HG02885 (cell line): ENCODE measurements at regions not wholly inside any gene's neighbourhood (a gene's known extent, or its start where the extent isn't known, plus 50 kb on each side); places are given as distances from the start of the nearest gene placed in this dataset.

Experiments used
- ATAC-seq: cut with Tn5 transposase; IDR thresholded peaks from one replicate; pipeline ENCODE4 v1.9.1; 2021; ENCODE audit warnings: mild to moderate bottlenecking; ENCODE audit not compliant: unreplicated experiment, poor library complexity

GRCh38 chr13:22144806-22145205, 473.9 kb downstream of the FGF9 start:
- ATAC-seq = no peak

- no peak for ATAC-seq
Observed at GRCh38 chr13:22148187-22148586, 477.3 kb downstream of the FGF9 start.

DNA sequence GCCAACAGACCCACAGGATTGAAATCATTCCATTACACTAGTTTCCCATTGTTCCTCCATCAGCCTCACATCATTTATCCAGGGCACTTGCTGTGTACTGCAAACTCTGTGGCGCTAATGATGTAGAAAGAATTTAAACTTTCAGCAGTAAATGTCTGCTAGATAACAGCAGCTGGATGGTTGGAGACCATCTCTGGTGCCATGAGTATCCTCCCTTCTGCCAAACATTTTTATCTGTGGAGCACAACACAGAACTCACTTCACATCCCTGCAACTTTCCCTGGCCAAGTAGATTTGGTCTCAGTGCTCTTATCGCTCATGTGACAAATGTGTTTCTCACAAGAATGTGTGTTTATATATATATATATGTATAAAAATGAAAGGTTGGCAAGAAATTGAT, 481.9 kb downstream of the FGF9 start:
- no peak for ATAC-seq

DNA sequence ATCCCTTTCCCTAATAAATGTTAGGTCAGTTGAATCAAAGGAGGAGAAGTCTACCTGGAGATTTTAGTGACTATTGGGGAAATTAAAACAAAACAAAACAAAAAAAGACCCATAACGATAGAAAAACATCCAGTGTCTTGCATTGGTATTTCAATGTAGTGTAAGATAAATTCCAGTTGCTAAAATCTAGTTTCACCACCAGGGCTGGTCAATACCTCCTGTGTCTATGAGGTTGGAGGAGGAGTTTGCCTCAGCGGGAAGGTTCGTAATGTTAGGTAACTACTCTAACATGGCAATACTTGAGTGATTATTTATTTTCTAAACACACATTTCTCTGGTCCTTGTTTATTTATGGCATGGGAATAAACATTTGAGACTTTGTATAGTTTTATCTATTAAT, 483.2 kb downstream of the FGF9 start:
- ATAC-seq = no peak

- peak; percentile 97 for ATAC-seq
Observed at GRCh38 chr13:22161871-22162270, 491.0 kb downstream of the FGF9 start.

DNA sequence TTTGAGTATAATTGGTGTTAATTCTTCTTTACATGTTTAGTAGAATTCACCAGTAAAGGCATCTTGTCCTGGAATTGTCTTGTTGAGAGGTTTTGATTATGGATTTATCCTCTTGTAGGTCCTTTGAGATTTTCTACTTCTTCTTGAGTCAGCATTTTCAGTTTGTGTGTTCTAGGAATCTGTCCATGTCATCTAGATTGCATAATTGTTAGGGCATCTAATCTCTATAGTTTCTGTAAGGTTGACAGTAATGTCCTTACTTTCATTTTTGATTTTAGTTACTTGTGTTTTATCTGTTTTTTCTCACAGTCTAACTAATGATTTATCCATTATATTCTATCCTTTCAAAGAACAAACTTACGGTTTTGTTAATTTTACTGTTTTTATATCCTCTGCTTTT, 492.0 kb downstream of the FGF9 start:
- no peak for ATAC-seq

DNA sequence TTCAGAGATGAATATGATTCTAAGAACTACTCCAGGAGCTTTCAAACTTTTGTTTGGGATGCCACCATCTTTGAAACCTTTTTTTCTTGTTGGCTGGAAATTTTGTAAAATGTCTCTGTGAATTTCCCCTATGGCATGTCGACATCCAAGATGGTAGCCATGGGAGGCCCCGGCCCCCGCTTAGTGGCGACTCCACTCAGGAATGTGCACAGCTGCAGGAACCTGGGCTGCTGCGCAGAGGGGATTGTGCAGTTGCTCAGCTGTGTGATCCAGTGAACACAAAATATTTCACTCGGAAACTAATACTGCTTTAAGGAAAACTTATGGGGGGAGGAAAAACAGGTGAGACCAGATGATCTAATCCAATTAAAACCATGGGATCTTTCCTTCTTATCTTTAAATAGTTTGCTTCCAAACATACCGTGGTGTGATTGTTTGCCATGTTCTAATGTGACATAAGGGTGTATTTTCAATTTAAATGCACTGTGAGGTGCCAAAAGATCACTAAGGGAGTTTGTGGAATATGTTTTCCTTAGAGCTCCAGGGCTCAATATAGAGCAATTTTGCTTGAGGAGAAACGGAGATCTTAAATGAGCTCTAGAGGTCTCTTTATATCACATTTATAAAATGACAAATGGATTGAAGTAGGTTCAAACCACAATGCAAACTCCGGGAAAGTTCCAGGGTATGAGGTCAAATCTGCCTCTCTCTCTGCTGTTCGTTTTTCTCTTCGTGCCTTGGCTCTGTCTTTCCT, 497.7 kb downstream of the FGF9 start:
- no peak for ATAC-seq

DNA sequence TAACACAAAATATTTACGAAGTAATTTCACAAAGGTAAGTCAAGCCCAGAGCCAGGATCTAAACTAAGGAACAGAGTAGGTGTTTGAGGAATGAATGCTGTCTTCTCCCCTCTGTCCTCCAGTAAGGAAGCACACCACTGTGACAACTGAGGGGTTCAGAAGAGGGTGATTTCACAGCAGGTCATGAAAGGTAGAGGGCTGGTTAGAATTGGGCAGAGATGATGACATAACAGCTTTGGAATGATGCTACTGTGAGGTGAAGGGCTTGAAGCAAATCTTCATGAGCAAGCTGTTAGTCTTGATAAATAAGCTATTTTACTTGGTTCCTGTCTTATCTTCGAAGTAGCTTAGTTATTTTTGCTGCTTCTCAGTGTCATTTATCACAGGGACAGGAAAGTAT, 498.6 kb downstream of the FGF9 start:
- no peak for ATAC-seq

DNA sequence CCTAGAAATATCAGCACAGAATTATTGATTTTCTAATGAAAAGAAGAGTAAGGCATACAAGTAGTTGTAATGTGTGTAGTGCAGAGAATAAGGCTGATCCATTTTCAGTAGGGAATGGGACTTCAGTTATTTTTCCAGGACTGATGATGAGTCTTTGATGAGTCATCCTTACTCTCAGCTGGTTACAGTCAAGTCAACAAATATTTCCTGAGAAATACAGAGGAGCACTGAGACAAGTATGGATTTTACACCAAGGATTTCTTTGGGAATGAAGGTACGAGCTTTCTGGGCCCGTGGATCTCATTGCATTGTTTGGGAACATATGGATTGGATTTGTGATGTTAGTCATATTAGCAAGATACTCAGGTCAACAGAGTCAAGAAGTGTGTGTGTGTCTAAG, 502.7 kb downstream of the FGF9 start:
- ATAC-seq = no peak

DNA sequence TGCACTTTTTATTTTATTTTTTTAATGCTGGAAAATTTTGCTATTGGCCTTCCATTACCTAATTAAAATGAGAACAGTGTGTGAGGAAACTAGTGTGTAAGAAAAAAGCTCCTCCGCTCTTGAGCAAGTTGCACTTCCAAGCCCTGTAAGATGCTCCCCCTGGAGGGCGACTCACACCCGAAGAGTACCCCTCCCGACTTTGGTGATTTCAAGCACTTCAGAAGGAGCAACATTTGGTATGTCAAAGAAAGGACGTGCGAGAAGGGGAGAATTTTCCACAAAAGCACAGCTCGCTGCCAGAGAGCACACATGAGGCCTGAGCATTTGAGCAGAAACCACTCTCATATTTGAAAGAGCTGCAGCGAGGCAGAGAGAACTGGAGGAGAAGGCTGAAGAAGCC, 504.4 kb downstream of the FGF9 start:
- ATAC-seq = no peak

DNA sequence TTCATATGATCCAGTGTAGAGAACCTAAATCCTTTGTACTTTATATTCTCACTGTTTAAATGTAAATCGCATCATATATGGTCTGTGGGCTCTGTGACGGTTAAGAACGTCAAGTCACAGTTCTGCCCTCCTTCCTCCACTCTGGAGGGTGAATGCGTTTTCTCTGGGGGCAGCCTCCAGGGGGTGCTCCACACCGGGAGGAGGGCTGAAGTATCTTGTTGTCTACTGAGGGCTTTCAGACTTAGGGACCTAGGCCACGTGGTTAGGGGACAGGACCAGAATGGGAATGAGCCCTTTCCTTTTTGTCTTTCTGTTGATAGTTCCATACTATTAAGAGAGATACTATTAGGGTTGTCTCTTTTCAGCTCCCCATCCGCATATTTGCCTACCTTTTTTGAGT, 504.9 kb downstream of the FGF9 start:
- no peak for ATAC-seq

DNA sequence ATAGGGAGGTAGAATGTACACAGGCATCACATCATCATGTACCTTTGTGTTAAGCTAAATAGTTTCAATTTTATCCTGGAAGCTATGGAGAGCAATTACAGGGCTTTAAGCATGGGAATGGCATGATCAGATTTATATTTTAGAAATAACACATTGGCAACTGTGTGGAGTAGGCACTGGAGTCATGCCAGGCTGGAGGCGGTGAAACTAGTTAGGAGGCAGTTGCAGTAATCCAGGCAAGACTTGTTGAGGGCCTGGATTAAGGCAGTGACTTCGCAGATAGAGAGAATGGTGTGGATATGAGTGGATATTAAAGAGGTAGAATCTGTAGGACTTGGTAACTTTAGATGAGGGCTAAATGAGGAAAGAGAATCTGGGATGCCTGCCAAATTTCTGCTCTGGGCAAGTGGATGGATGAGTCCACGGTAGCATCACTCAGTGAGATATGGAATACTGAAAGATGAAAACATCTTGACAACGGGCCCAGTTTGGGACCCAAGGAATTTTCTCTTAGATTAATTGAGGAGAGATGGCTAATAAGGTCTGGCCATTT, 506.2 kb downstream of the FGF9 start:
- ATAC-seq = no peak

DNA sequence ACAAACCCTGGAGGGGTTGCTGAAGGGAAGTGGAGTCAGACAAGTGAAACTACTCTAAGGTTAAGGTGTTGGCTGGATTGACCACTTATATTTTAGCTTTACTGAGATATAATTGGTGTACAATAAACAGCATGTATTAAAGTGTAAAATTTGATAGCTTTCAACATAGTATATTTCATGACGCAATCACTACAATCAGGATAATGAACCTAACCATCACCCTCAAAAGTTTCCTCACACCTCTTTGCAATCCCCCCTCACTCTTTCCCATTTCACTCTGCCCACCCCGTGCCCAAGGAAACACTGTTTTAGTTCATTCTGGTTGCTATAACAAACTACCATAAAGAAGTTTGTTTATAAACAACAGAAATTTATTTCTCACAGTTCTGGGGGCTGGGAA, 508.0 kb downstream of the FGF9 start:
- ATAC-seq = no peak

- no peak for ATAC-seq
Observed at GRCh38 chr13:22187329-22187728, 516.5 kb downstream of the FGF9 start.

- no peak for ATAC-seq
Observed at GRCh38 chr13:22189176-22190048, 518.5 kb downstream of the FGF9 start.

- no peak for ATAC-seq
Observed at GRCh38 chr13:22193070-22193469, 522.2 kb downstream of the FGF9 start.

DNA sequence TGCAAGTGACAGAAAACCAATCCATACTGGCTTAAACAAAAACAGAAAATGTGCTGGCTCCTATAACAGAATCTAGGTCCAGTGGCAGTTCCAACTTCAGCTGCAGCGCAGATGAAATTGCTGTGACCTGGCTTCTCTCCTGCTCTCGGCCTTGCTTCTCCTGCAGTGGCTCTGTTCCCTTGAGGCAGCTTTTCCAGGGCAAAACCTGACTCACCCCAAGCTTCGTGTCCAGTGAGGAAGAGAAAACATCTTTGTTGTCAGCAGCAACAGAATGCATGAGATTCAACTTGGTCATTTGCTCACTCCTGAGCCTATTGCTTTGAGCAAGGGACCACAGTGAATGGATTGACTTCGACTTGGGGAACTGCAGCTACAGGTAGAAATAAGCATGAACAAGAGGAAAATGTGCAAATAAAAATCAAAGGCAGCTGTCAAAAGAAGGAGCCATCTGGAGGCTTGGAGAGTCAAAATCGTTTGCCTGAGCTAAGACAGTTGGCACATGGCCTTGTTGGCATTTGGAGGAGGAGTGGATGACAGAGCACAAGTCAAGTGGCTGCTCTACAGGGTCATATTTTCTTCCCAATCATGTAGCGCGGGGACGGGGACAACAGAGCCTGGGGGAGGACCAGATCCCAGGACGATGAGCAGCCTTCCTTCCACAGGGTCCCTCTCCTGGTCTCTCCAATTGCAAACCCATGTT, 523.4 kb downstream of the FGF9 start:
- ATAC-seq = no peak

GRCh38 chr13:22195726-22196125, 524.9 kb downstream of the FGF9 start:
- ATAC-seq = no peak

GRCh38 chr13:22196777-22197176, 525.9 kb downstream of the FGF9 start:
- ATAC-seq = no peak

- ATAC-seq = no peak
Observed at GRCh38 chr13:22198001-22198400, 527.1 kb downstream of the FGF9 start.
